ENCODE measurements at regions not wholly inside any gene's neighbourhood (a gene's known extent, or its start where the extent isn't known, plus 50 kb on each side); places are given as distances from the start of the nearest gene placed in this dataset.

- no peaks in the 10 kb centered on the region for H3K27me3 ChIP-seq
- DNase-seq: no peak
- 86 to 87% methylated on average over 7 to 22 of the region's 22 CpGs for WGBS, 2 donors (ENCODE audit: low coverage in 1 of 2)
- H3K4me3 ChIP-seq: no peak overlapping the region
- TF ChIP-seq CTCF (IDR thresholded peaks at IDR 0.05) (no peak), POLR2A (IDR thresholded peaks at IDR 0.05) (no peak), POLR2AphosphoS5 (IDR thresholded peaks at IDR 0.05) (no peak), EP300 (IDR thresholded peaks at IDR 0.05; ENCODE audit: low read depth) (no peak)
- no peak overlapping the region for H3K27ac ChIP-seq
- no peaks in the 10 kb centered on the region for H3K9me3 ChIP-seq
- H3K4me1 ChIP-seq: peaks cover 0 to 6% (median 2%) of the 10 kb centered on the region in 4 donors
- intact Hi-C loops (cut with DNase I; ENCODE audit: low total_unique reads) (no loop called here), in situ Hi-C loops (cut with MboI; ENCODE audit: low pct_ligation_motif_present in 1 of 4, low pct_unique_long_range_greater_than_20kb in 1 of 4, low sequenced_read_pairs in 3 of 4) (no loop called here)
- H3K36me3 ChIP-seq: no peaks in the 10 kb centered on the region
These were observed 434.9 kb upstream of the MYT1L start for GRCh38 chr2:2765839-2766495.

- Histone ChIP-seq H3K27ac (no peak overlapping the region), H3K9me3 (peaks cover 0 to 5% of the 10 kb centered on the region in 2 donors), H3K4me1 (peaks cover 0 to 6% (median 2%) of the 10 kb centered on the region in 4 donors), H3K27me3 (no peaks in the 10 kb centered on the region), H3K4me3 (no peak overlapping the region), H3K36me3 (no peaks in the 10 kb centered on the region)
- TF ChIP-seq CTCF (IDR thresholded peaks at IDR 0.05): no peak
- TF ChIP-seq POLR2A (IDR thresholded peaks at IDR 0.05): no peak
- no peak for TF ChIP-seq EP300 (IDR thresholded peaks at IDR 0.05; ENCODE audit: low read depth)
- TF ChIP-seq POLR2AphosphoS5 (IDR thresholded peaks at IDR 0.05): no peak
- no peak for DNase-seq
- in situ Hi-C loops (cut with MboI; ENCODE audit: low pct_ligation_motif_present in 1 of 4, low pct_unique_long_range_greater_than_20kb in 1 of 4, low sequenced_read_pairs in 3 of 4): no loop called here
- intact Hi-C loops (cut with DNase I; ENCODE audit: low total_unique reads): no loop called here
- WGBS, 2 donors (ENCODE audit: low coverage in 1 of 2): 84% methylated on average over 14 of the region's 17 CpGs; no CpG with 5 or more reads in 1 of the 2 donors
These were observed 434.2 kb upstream of the MYT1L start for GRCh38 chr2:2765176-2765800.

GRCh38 chr2:2764739-2765138, 433.7 kb upstream of the MYT1L start:
- in situ Hi-C loops (cut with MboI; ENCODE audit: low pct_ligation_motif_present in 1 of 4, low pct_unique_long_range_greater_than_20kb in 1 of 4, low sequenced_read_pairs in 3 of 4) (no loop called here), intact Hi-C loops (cut with DNase I; ENCODE audit: low total_unique reads) (no loop called here)

More at GRCh38 chr2:2764739-2765138, 433.7 kb upstream of the MYT1L start:
- peaks cover 0 to 6% (median 0%) of the 10 kb centered on the region in 4 donors for H3K4me1 ChIP-seq
- no peak overlapping the region for H3K27ac ChIP-seq
- TF ChIP-seq POLR2AphosphoS5 (IDR thresholded peaks at IDR 0.05) (no peak), EP300 (IDR thresholded peaks at IDR 0.05; ENCODE audit: low read depth) (no peak), CTCF (IDR thresholded peaks at IDR 0.05) (no peak), POLR2A (IDR thresholded peaks at IDR 0.05) (no peak)
- DNase-seq: no peak
- H3K9me3 ChIP-seq: peaks cover 0 to 5% of the 10 kb centered on the region in 2 donors
- H3K36me3 ChIP-seq: no peaks in the 10 kb centered on the region
- no peak overlapping the region for H3K4me3 ChIP-seq
- 60 to 88% methylated on average over 5 to 18 of the region's 18 CpGs for WGBS, 2 donors (ENCODE audit: low coverage in 1 of 2)
- H3K27me3 ChIP-seq: no peaks in the 10 kb centered on the region
